WTC11 (cell line): ENCODE measurements at regions not wholly inside any gene's neighbourhood (a gene's known extent, or its start where the extent isn't known, plus 50 kb on each side); places are given as distances from the start of the nearest gene placed in this dataset.

Source experiments
- CREB1 ChIP-seq: sonication (generic); formaldehyde crosslinking; IDR thresholded peaks from 2 replicates; pipeline ENCODE4 v1.8.0; 2023; ENCODE audit warnings: mild to moderate bottlenecking, missing genetic modification reagents
- CREM ChIP-seq: sonication (generic); formaldehyde crosslinking; IDR thresholded peaks from 2 replicates; pipeline ENCODE4 v1.8.1; 2022; ENCODE audit warnings: mild to moderate bottlenecking, missing genetic modification reagents, moderate library complexity
- TF ChIP-seq, protein P1 (sequence below): sonication (generic); formaldehyde crosslinking; IDR thresholded peaks from 2 replicates; pipeline ENCODE4 v1.8.1; 2023; ENCODE audit warnings: mild to moderate bottlenecking, missing genetic modification reagents
- TF ChIP-seq, protein P2 (sequence below): fragments of 200-600 bp; IDR thresholded peaks from 2 replicates; pipeline ENCODE4 v1.8.0; 2022; ENCODE audit warnings: antibody characterized with exemption

- TF ChIP-seq, protein P1, sequence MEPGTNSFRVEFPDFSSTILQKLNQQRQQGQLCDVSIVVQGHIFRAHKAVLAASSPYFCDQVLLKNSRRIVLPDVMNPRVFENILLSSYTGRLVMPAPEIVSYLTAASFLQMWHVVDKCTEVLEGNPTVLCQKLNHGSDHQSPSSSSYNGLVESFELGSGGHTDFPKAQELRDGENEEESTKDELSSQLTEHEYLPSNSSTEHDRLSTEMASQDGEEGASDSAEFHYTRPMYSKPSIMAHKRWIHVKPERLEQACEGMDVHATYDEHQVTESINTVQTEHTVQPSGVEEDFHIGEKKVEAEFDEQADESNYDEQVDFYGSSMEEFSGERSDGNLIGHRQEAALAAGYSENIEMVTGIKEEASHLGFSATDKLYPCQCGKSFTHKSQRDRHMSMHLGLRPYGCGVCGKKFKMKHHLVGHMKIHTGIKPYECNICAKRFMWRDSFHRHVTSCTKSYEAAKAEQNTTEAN (CRISPR knock-in tag): no peak
- TF ChIP-seq, protein P2, sequence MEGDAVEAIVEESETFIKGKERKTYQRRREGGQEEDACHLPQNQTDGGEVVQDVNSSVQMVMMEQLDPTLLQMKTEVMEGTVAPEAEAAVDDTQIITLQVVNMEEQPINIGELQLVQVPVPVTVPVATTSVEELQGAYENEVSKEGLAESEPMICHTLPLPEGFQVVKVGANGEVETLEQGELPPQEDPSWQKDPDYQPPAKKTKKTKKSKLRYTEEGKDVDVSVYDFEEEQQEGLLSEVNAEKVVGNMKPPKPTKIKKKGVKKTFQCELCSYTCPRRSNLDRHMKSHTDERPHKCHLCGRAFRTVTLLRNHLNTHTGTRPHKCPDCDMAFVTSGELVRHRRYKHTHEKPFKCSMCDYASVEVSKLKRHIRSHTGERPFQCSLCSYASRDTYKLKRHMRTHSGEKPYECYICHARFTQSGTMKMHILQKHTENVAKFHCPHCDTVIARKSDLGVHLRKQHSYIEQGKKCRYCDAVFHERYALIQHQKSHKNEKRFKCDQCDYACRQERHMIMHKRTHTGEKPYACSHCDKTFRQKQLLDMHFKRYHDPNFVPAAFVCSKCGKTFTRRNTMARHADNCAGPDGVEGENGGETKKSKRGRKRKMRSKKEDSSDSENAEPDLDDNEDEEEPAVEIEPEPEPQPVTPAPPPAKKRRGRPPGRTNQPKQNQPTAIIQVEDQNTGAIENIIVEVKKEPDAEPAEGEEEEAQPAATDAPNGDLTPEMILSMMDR: no peak
- TF ChIP-seq CREB1 (CRISPR knock-in tag) (no peak), CREM (CRISPR knock-in tag) (no peak)
These were observed 81.8 kb upstream of the GPR26 start for GRCh38 chr10:123584419-123584775.
